ENCODE measurements at regions not wholly inside any gene's neighbourhood (a gene's known extent, or its start where the extent isn't known, plus 50 kb on each side); places are given as distances from the start of the nearest gene placed in this dataset.

DNA sequence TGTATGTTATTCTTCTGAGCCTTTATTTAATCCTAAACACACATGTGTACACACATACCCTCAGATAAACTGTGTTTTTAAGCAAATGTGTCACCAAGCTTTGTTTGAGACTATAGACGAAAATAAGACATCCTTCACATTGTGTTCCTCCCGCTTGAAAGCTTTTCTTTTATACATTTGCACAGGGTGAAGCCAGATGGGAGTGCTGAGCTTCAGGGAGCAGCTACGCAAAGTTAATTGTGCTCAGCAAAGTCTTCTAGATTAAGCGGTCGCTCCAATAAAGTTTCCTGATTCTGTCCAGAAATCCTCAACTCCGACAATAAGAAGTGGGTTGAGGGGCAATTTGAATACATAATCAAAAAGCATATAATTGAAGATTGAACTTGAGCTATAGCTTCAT is 117.2 kb upstream of the ARGLU1 start:
- TF ChIP-seq TCF7L2 (IDR thresholded peaks at IDR 0.05; ENCODE audit: borderline replicate concordance, extremely low read depth, insufficient read depth, insufficient read length) (no peak), ZFX (IDR thresholded peaks at IDR 0.05) (no peak), POLR2AphosphoS5 (IDR thresholded peaks at IDR 0.05; ENCODE audit: low read depth, low read length) (no peak), SRF (IDR thresholded peaks at IDR 0.05; ENCODE audit: low read depth) (no peak), SIN3A (IDR thresholded peaks at IDR 0.05; ENCODE audit: low read depth) (no peak), ZNF274 (IDR thresholded peaks at IDR 0.05; ENCODE audit: low read depth, low read length) (no peak), YY1 (IDR thresholded peaks at IDR 0.05; ENCODE audit: extremely low read depth, insufficient replicate concordance, low read depth, low read length) (no peak), POLR2A (IDR thresholded peaks at IDR 0.05; ENCODE audit: borderline replicate concordance, extremely low read depth, insufficient read depth, insufficient read length) (no peak)
- TF ChIP-seq, protein P1, sequence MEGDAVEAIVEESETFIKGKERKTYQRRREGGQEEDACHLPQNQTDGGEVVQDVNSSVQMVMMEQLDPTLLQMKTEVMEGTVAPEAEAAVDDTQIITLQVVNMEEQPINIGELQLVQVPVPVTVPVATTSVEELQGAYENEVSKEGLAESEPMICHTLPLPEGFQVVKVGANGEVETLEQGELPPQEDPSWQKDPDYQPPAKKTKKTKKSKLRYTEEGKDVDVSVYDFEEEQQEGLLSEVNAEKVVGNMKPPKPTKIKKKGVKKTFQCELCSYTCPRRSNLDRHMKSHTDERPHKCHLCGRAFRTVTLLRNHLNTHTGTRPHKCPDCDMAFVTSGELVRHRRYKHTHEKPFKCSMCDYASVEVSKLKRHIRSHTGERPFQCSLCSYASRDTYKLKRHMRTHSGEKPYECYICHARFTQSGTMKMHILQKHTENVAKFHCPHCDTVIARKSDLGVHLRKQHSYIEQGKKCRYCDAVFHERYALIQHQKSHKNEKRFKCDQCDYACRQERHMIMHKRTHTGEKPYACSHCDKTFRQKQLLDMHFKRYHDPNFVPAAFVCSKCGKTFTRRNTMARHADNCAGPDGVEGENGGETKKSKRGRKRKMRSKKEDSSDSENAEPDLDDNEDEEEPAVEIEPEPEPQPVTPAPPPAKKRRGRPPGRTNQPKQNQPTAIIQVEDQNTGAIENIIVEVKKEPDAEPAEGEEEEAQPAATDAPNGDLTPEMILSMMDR (IDR thresholded peaks at IDR 0.05 in 2 of 3, conservative IDR thresholded peaks at IDR 0.05 in 1 of 3; ENCODE audit: borderline replicate concordance in 1 of 3, insufficient read depth in 1 of 3, low read depth in 2 of 3, low read length in 2 of 3): no peak
- TF ChIP-seq, protein P2, sequence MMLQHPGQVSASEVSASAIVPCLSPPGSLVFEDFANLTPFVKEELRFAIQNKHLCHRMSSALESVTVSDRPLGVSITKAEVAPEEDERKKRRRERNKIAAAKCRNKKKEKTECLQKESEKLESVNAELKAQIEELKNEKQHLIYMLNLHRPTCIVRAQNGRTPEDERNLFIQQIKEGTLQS (IDR thresholded peaks at IDR 0.05): no peak
- TF ChIP-seq, protein P3, sequence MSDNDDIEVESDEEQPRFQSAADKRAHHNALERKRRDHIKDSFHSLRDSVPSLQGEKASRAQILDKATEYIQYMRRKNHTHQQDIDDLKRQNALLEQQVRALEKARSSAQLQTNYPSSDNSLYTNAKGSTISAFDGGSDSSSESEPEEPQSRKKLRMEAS (IDR thresholded peaks at IDR 0.05): no peak
